ENCODE measurements at regions not wholly inside any gene's neighbourhood (a gene's known extent, or its start where the extent isn't known, plus 50 kb on each side); places are given as distances from the start of the nearest gene placed in this dataset.

GRCh38 chr16:58859958-58860669 is 126.0 kb upstream of the GOT2 start:
- ATAC-seq (peak; percentile 96), FAIRE-seq (peak; percentile 93), DNase-seq (ENCODE audit: extremely low read depth in 1 of 4, low spot score in 3 of 4) (peak; percentile 42 to 92 (median 68))
- Histone ChIP-seq H3K79me2 (ENCODE audit: control insufficient read depth, insufficient read depth, low read length) (no peaks in the 10 kb centered on the region), H3K27me3 (ENCODE audit: control insufficient read depth in 2 of 2, insufficient read depth in 2 of 2, low read length in 2 of 2) (no peaks in the 10 kb centered on the region), H3K4me2 (ENCODE audit: insufficient read depth, low read length) (peak overlapping the region; percentile 19; the same call in 1 of the 2 replicates), H3K4me1 (replicated peaks in 1 of 2; ENCODE audit: control insufficient read depth in 2 of 2, insufficient read depth in 2 of 2, low read length in 2 of 2) (peaks cover 9 to 29% of the 10 kb centered on the region in 2 experiments; a peak in 4 of 5 replicates), H3K27ac (ENCODE audit: extremely low read depth, low read depth, low read length) (peak overlapping the region; percentile 7; the same call in 2 of the 3 replicates), H3K9ac (ENCODE audit: insufficient read depth in 1 of 2, low read depth in 2 of 2, low read length in 2 of 2) (peak overlapping the region in 1 of 2 experiments; percentile 36; a peak in 1 of 4 replicates), H3K9me3 (replicated peaks; ENCODE audit: control insufficient read depth, insufficient read depth, low read depth, low read length) (no peaks in the 10 kb centered on the region), H3K36me3 (ENCODE audit: control insufficient read depth, insufficient read depth, low read length) (no peaks in the 10 kb centered on the region), H3K9me1 (ENCODE audit: control insufficient read depth, insufficient read depth, low read length) (no peaks in the 10 kb centered on the region), H3K4me3 (no peak overlapping the region), H2AFZ (ENCODE audit: low read depth, low read length) (peak overlapping the region; percentile 62), H4K20me1 (replicated peaks; ENCODE audit: control insufficient read depth, insufficient read depth, low read length) (no peaks in the 10 kb centered on the region)
- in situ Hi-C loops (cut with MboI) (no loop called here), intact Hi-C loops (cut with micrococcal nuclease) (no loop called here)
- ChIA-PET CTCF (ENCODE audit: low intra/inter-chr PET ratio) (no interaction called here), POLR2A (interaction anchor here (1.1 to 1.6 kb wide), 2 partner anchors 8 to 21 kb away, joined by 3 to 4 read pairs; no protein-coding TSS in a partner anchor)
- 15% methylated on average over 6 of the region's 6 CpGs for WGBS (ENCODE audit: insufficient coverage, low coverage, missing lambda C conversion rate)
- no TSS peak for BruUV-seq (replicated peaks)
- TF ChIP-seq ZBTB11 (CRISPR knock-in tag; IDR thresholded peaks at IDR 0.05) (0 out of 6 replicates have a peak, but pooled peaks of 1 of the 3 experiments have one; percentile 21), MAFF (IDR thresholded peaks at IDR 0.05; ENCODE audit: low read length) (0 out of 2 replicates have a peak, but pooled peaks have one; percentile 43), JUND (IDR thresholded peaks at IDR 0.05; ENCODE audit: borderline replicate concordance, low read depth, low read length) (peak; percentile 76), JUND (tag; IDR thresholded peaks at IDR 0.05; ENCODE audit: borderline replicate concordance, low read depth, low read length) (peak; percentile 63; the same call in 1 of the 3 replicates), CREM (IDR thresholded peaks at IDR 0.05; ENCODE audit: low read depth) (peak; percentile 67), ZNF354B (CRISPR knock-in tag; IDR thresholded peaks at IDR 0.05) (no peak), ARID1B (IDR thresholded peaks at IDR 0.05) (peak; percentile 97), PML (IDR thresholded peaks at IDR 0.05; ENCODE audit: low read length) (peak; percentile 96), TRIM28 (IDR thresholded peaks at IDR 0.05) (0 out of 2 replicates have a peak, but pooled peaks have one; percentile 28), TCF3 (CRISPR knock-in tag; IDR thresholded peaks at IDR 0.05) (peak; percentile 96), MAZ (CRISPR knock-in tag; conservative IDR thresholded peaks at IDR 0.05 in 1 of 2, IDR thresholded peaks at IDR 0.05 in 1 of 2) (peak in 1 of 2 experiments; percentile 38; a peak in 1 of 4 replicates), C11orf30 (IDR thresholded peaks at IDR 0.05; ENCODE audit: low read depth) (peak; percentile 60), SOX6 (IDR thresholded peaks at IDR 0.05) (peak; percentile 92), HLTF (IDR thresholded peaks at IDR 0.05) (no peak), UBTF (IDR thresholded peaks at IDR 0.05; ENCODE audit: borderline replicate concordance in 1 of 2, low read depth in 2 of 2, low read length in 2 of 2) (0 out of 4 replicates have a peak, but pooled peaks of 1 of the 2 experiments have one; percentile 44), YBX1 (IDR thresholded peaks at IDR 0.05) (no peak), BRCA1 (IDR thresholded peaks at IDR 0.05) (no peak), BRCA1 (CRISPR knock-in tag; IDR thresholded peaks at IDR 0.05) (no peak)
